K562 (cell line): ENCODE measurements at regions not wholly inside any gene's neighbourhood (a gene's known extent, or its start where the extent isn't known, plus 50 kb on each side); places are given as distances from the start of the nearest gene placed in this dataset.
A peak's percentile ranks its signal among the peaks of the same experiment; 100 is the strongest.

Experiments
- ATAC-seq: fragments of 200-7000 bp; cut with Tn5 transposase; 3 replicates; pipeline ENCODE4 v1.9.1; 2020; ENCODE audit warnings: moderate library complexity
- BruUV-seq: library from RNA; stranded (reverse); fragments of 400-500 nt; replicated peaks from 2 replicates; lab custom pipeline; 2021; lab: Mats Ljungman, UMichigan
- CTCF ChIA-PET: fragments of 300-600 bp; formaldehyde crosslinking; extraction: SDS; loops from one replicate; lab custom pipeline; 2021; ENCODE audit warnings: low intra/inter-chr PET ratio; lab: Yijun Ruan, JAX
- POLR2A ChIA-PET: fragments of 300-600, 350-650 bp; sonication (Branson Sonifier 250); formaldehyde crosslinking; extraction: SDS; loops from one replicate; lab custom pipeline; 2021; ENCODE audit warnings: antibody characterized with exemption, inconsistent platforms; lab: Yijun Ruan, JAX
- DNase-seq, 4 experiments: peaks; one replicate each; pipeline versions ENCODE4 v3.0.0 to v3.0.0-alpha.2; 2011 to 2018; ENCODE audit warnings: low spot score in 3 of 4, mixed read lengths in 3 of 4; ENCODE audit errors: extremely low read depth in 1 of 4
- FAIRE-seq: peaks from 2 replicates; lab custom pipeline; 2011; peaks lifted over from hg19 to GRCh38; lab: Jason Lieb, UNC
- H2AFZ ChIP-seq: 2 replicates; pipeline ENCODE4 v1.6.0; 2011; ENCODE audit warnings: low read depth, low read length, control low read depth, inconsistent platforms
- H3K27ac ChIP-seq: fragments of 200-600 bp; 3 replicates; pipeline ENCODE4 v1.8.0; 2011; ENCODE audit warnings: low read depth, mild to moderate bottlenecking, control low read depth, inconsistent platforms, low read length, moderate library complexity, mixed read lengths; ENCODE audit errors: extremely low read depth
- H3K27me3 ChIP-seq, 2 experiments: fragments of 300-600 bp in 1 of 2; 2 replicates in 1 of 2; 3 replicates in 1 of 2; pipeline versions ENCODE4 v1.6.0 to v1.8.0; 2011; ENCODE audit warnings: inconsistent platforms in 2 of 2, low read length in 2 of 2, mild to moderate bottlenecking in 1 of 2, mixed read lengths in 1 of 2, moderate library complexity in 1 of 2; ENCODE audit not compliant: control insufficient read depth in 2 of 2, insufficient read depth in 2 of 2
- H3K36me3 ChIP-seq: fragments of 300-600 bp; 3 replicates; pipeline ENCODE4 v1.8.0; 2011; ENCODE audit warnings: mild to moderate bottlenecking, low read length, inconsistent platforms; ENCODE audit not compliant: control insufficient read depth, insufficient read depth
- H3K4me1 ChIP-seq, 2 experiments: fragments of 200-600 bp in 1 of 2; replicated peaks in 1 of 2; 2 replicates in 1 of 2; 3 replicates in 1 of 2; pipeline versions ENCODE4 v1.5.1 to v1.8.0; 2011; ENCODE audit warnings: inconsistent platforms in 2 of 2, low read length in 2 of 2, mild to moderate bottlenecking in 1 of 2, mixed read lengths in 1 of 2, moderate library complexity in 1 of 2; ENCODE audit not compliant: control insufficient read depth in 2 of 2, insufficient read depth in 2 of 2
- H3K4me2 ChIP-seq: 2 replicates; pipeline ENCODE4 v1.6.1; 2011; ENCODE audit warnings: low read length, control low read depth, inconsistent platforms, mixed read lengths; ENCODE audit not compliant: insufficient read depth
- H3K4me3 ChIP-seq: fragments of 200-600 bp; sonication (generic), shearing (Covaris generic); 2 replicates; pipeline ENCODE4 v1.5.1; 2016; ENCODE audit warnings: control low read depth, inconsistent platforms
- H3K79me2 ChIP-seq: fragments of 200-600 bp; 3 replicates; pipeline ENCODE4 v1.8.0; 2011; ENCODE audit warnings: low read length, inconsistent platforms; ENCODE audit not compliant: control insufficient read depth, insufficient read depth
- H3K9ac ChIP-seq, 2 experiments: 2 replicates each; pipeline versions ENCODE4 v1.6.0 to v1.6.1; 2011; ENCODE audit warnings: low read depth in 2 of 2, low read length in 2 of 2, control low read depth in 1 of 2, inconsistent platforms in 1 of 2, mild to moderate bottlenecking in 1 of 2, mixed read lengths in 1 of 2; ENCODE audit not compliant: insufficient read depth in 1 of 2
- H3K9me1 ChIP-seq: one replicate; pipeline ENCODE4 v1.6.0; 2011; ENCODE audit warnings: inconsistent platforms, mild to moderate bottlenecking, low read length, moderate library complexity; ENCODE audit not compliant: control insufficient read depth, insufficient read depth
- H3K9me3 ChIP-seq: replicated peaks from 2 replicates; pipeline ENCODE4 v1.5.1; 2011; ENCODE audit warnings: low read depth, low read length, inconsistent platforms; ENCODE audit not compliant: control insufficient read depth, insufficient read depth
- H4K20me1 ChIP-seq: replicated peaks from 2 replicates; pipeline ENCODE4 v1.6.1; 2011; ENCODE audit warnings: low read length, inconsistent platforms, mixed read lengths; ENCODE audit not compliant: control insufficient read depth, insufficient read depth
- ATF4 ChIP-seq: fragments of 450-650 bp; formaldehyde crosslinking; IDR thresholded peaks from 2 replicates; pipeline ENCODE4 v1.4.0; 2022; ENCODE audit warnings: mild to moderate bottlenecking, moderate library complexity
- CBFA2T3 ChIP-seq: fragments of 450-650 bp; IDR thresholded peaks from 2 replicates; pipeline ENCODE4 v1.6.1; 2017
- DEAF1 ChIP-seq: fragments of 450-650 bp; formaldehyde crosslinking; IDR thresholded peaks from 2 replicates; pipeline ENCODE4 v1.4.0; 2020; ENCODE audit warnings: mild to moderate bottlenecking, moderate library complexity
- FIP1L1 ChIP-seq: fragments of 200-400 bp; formaldehyde crosslinking; IDR thresholded peaks from 2 replicates; pipeline ENCODE4 v1.6.1; 2018; ENCODE audit warnings: mild to moderate bottlenecking, low read depth, low read length; ENCODE audit not compliant: poor library complexity, severe bottlenecking
- KAT7 ChIP-seq: sonication (generic); formaldehyde crosslinking; IDR thresholded peaks from 2 replicates; pipeline ENCODE4 v1.8.0; 2022; ENCODE audit warnings: missing genetic modification reagents, mild to moderate bottlenecking, borderline replicate concordance
- NCOR1 ChIP-seq: fragments of 450-650 bp; IDR thresholded peaks from 2 replicates; pipeline ENCODE4 v1.6.1; 2016; ENCODE audit warnings: mild to moderate bottlenecking, moderate library complexity
- PURB ChIP-seq: sonication (generic); formaldehyde crosslinking; IDR thresholded peaks from 2 replicates; pipeline ENCODE4 v1.9.0; 2021; ENCODE audit warnings: low read depth, mild to moderate bottlenecking, missing genetic modification reagents
- RFX7 ChIP-seq: fragments of 250-450 bp; sonication (Bioruptor Pico); IDR thresholded peaks from 2 replicates; pipeline ENCODE4 v1.5.1; 2021; ENCODE audit warnings: mild to moderate bottlenecking
- ZBTB9 ChIP-seq: fragments of 450-650 bp; formaldehyde crosslinking; IDR thresholded peaks from 2 replicates; pipeline ENCODE4 v1.4.0; 2020; ENCODE audit warnings: mild to moderate bottlenecking, moderate library complexity
- ZNF277 ChIP-seq: fragments of 250-450 bp; sonication (Bioruptor Pico); IDR thresholded peaks from 2 replicates; pipeline ENCODE4 v1.8.0; 2022; ENCODE audit warnings: inconsistent platforms, mild to moderate bottlenecking, moderate library complexity, borderline replicate concordance
- WGBS: fragments of 100-300 bp; shearing (Covaris generic); methylation state at CpG from one replicate; pipeline ENCODE4 v1.1.6; 2016; ENCODE audit warnings: low coverage, mixed read lengths; ENCODE audit not compliant: insufficient coverage; ENCODE audit errors: missing lambda C conversion rate; 5-methylcytosine and 5-hydroxymethylcytosine counted together
- in situ Hi-C: fragments of 300-500 bp; cut with MboI; formaldehyde crosslinking; loops from 4 replicates; pipeline ENCODE4 v1.15.0; 2018; ENCODE audit warnings: inconsistent platforms, mixed read lengths
- intact Hi-C: fragments of 100-400 bp; cut with micrococcal nuclease; formaldehyde crosslinking; loops from 2 replicates; pipeline ENCODE4 v1.14.2; 2022

- Histone ChIP-seq H4K20me1 (no peaks in the 10 kb centered on the region), H3K4me3 (no peak overlapping the region), H3K27ac (no peak overlapping the region)
- in situ Hi-C loops = no loop called here
- ATAC-seq = no peak
- TF ChIP-seq CBFA2T3 = no peak
- no peak for TF ChIP-seq FIP1L1
- no peak for TF ChIP-seq NCOR1
- TF ChIP-seq, all 486 proteins: peak for 0
- Histone ChIP-seq H3K9ac (no peak overlapping the region), H3K27me3 (no peaks in the 10 kb centered on the region), H3K79me2 (no peaks in the 10 kb centered on the region), H3K36me3 (no peaks in the 10 kb centered on the region), H3K4me2 (no peak overlapping the region), H3K9me1 (no peaks in the 10 kb centered on the region), H3K4me1 (no peaks in the 10 kb centered on the region), H3K9me3 (no peaks in the 10 kb centered on the region), H2AFZ (no peak overlapping the region)
- FAIRE-seq (no peak), DNase-seq (peak in 1 of 4 experiments; percentile 3)
- WGBS = 23% methylated on average over 5 of the region's 5 CpGs
- CTCF ChIA-PET = no interaction called here
- intact Hi-C loops = no loop called here
- no TSS peak for BruUV-seq
- POLR2A ChIA-PET = no interaction called here
Observed at GRCh38 chr7:67343572-67343971, 346.9 kb downstream of the TYW1 start.

- Histone ChIP-seq H3K27me3 (no peaks in the 10 kb centered on the region), H3K27ac (no peak overlapping the region), H3K4me3 (no peak overlapping the region), H3K9ac (no peak overlapping the region), H4K20me1 (no peaks in the 10 kb centered on the region), H3K9me3 (no peaks in the 10 kb centered on the region), H2AFZ (no peak overlapping the region), H3K79me2 (no peaks in the 10 kb centered on the region), H3K9me1 (no peaks in the 10 kb centered on the region), H3K36me3 (no peaks in the 10 kb centered on the region), H3K4me1 (no peaks in the 10 kb centered on the region), H3K4me2 (no peak overlapping the region)
- intact Hi-C loops (no loop called here), in situ Hi-C loops (no loop called here)
- no peak for ATAC-seq
- no TSS peak for BruUV-seq
- POLR2A ChIA-PET = interaction anchor here (0.6 kb wide), 1 partner anchor 953 kb away, joined by 3 read pairs; no protein-coding TSS in a partner anchor
- CTCF ChIA-PET = no interaction called here
- FAIRE-seq = no peak
- WGBS = 50% methylated on average over 3 of the region's 3 CpGs
- no peak for DNase-seq
- TF ChIP-seq ATF4 (CRISPR knock-in tag) = no peak
- TF ChIP-seq ZNF277 = no peak
- TF ChIP-seq RFX7 (CRISPR knock-in tag) = no peak
- no peak for TF ChIP-seq DEAF1 (CRISPR knock-in tag)
- no peak for TF ChIP-seq PURB (CRISPR knock-in tag)
- no peak for TF ChIP-seq ZBTB9 (CRISPR knock-in tag)
- no peak for TF ChIP-seq KAT7
Observed at GRCh38 chr7:67344481-67345193, 348.0 kb downstream of the TYW1 start.
